Suppressor macrophage treated with lipopolysaccharide for 1 hour (primary cell): ENCODE measurements at regions not wholly inside any gene's neighbourhood (a gene's known extent, or its start where the extent isn't known, plus 50 kb on each side); places are given as distances from the start of the nearest gene placed in this dataset.
"Not testable (repeated sequence)": the region's sequence is repeated elsewhere in the genome, so short reads cannot be mapped to it uniquely, and the experiment has no call there.

Source experiments
- DNase-seq, 3 donors: peaks; one replicate each; pipeline ENCODE4 v3.0.0-alpha.2; 2020 to 2022

GRCh38 chr11:23257556-23257955 lies 397.3 kb upstream of the CCDC179 start:
- DNase-seq, result no peak

- DNase-seq, result no peak
These were observed 403.2 kb upstream of the CCDC179 start for GRCh38 chr11:23263466-23263865.

GRCh38 chr11:23272095-23272494 lies 411.8 kb upstream of the CCDC179 start:
- DNase-seq, result no peak

GRCh38 chr11:23278121-23278520 lies 417.8 kb upstream of the CCDC179 start:
- no peak for DNase-seq

GRCh38 chr11:23280088-23280487 lies 419.8 kb upstream of the CCDC179 start:
- no peak for DNase-seq

GRCh38 chr11:23283666-23284065 lies 423.4 kb upstream of the CCDC179 start:
- no peak for DNase-seq

GRCh38 chr11:23284631-23285030 lies 424.4 kb upstream of the CCDC179 start:
- no peak for DNase-seq

- DNase-seq, result no peak
These were observed 427.9 kb upstream of the CCDC179 start for GRCh38 chr11:23288003-23288783.

- DNase-seq, result no peak
These were observed 435.0 kb upstream of the CCDC179 start for GRCh38 chr11:23295241-23295640.

- no peak for DNase-seq
These were observed 447.8 kb upstream of the CCDC179 start for GRCh38 chr11:23308041-23308440.

GRCh38 chr11:23310276-23310675 lies 450.0 kb upstream of the CCDC179 start:
- DNase-seq, result no peak

- no peak for DNase-seq
These were observed 452.0 kb upstream of the CCDC179 start for GRCh38 chr11:23311986-23312940.

GRCh38 chr11:23313001-23313400 lies 452.7 kb upstream of the CCDC179 start:
- DNase-seq, result no peak

GRCh38 chr11:23314162-23314561 lies 453.9 kb upstream of the CCDC179 start:
- DNase-seq, result no peak

GRCh38 chr11:23315286-23315685 lies 455.0 kb upstream of the CCDC179 start:
- no peak for DNase-seq

- no peak for DNase-seq
These were observed 457.5 kb upstream of the CCDC179 start for GRCh38 chr11:23317816-23318215.

- no peak for DNase-seq
These were observed 458.4 kb upstream of the CCDC179 start for GRCh38 chr11:23318670-23319069.

GRCh38 chr11:23320131-23320530 lies 459.9 kb upstream of the CCDC179 start:
- no peak for DNase-seq

GRCh38 chr11:23335586-23335985 lies 475.3 kb upstream of the CCDC179 start:
- not testable (repeated sequence) for DNase-seq

- DNase-seq, result no peak
These were observed 476.7 kb upstream of the CCDC179 start for GRCh38 chr11:23336961-23337360.

- DNase-seq, result no peak
These were observed 493.3 kb upstream of the CCDC179 start for GRCh38 chr11:23353611-23354010.

- DNase-seq, result no peak
These were observed 499.0 kb upstream of the CCDC179 start for GRCh38 chr11:23359297-23359696.

- DNase-seq, result no peak
These were observed 503.8 kb upstream of the CCDC179 start for GRCh38 chr11:23364076-23364475.
